Cardiac fibroblast (primary cell): ENCODE measurements at regions not wholly inside any gene's neighbourhood (a gene's known extent, or its start where the extent isn't known, plus 50 kb on each side); places are given as distances from the start of the nearest gene placed in this dataset.

Experiments
- DNase-seq, 2 donors: peaks; one replicate each; pipeline versions ENCODE4 v3.0.0 to v3.0.0-alpha.2; 2010; ENCODE audit warnings: low read depth in 2 of 2
- H3K4me3 ChIP-seq, 2 donors: replicated peaks in 1 of 2; 1 replicate in 1 of 2; 2 replicates in 1 of 2; pipeline ENCODE4 v1.5.1; 2011; ENCODE audit warnings: low read depth in 2 of 2, low read length in 2 of 2, mild to moderate bottlenecking in 2 of 2, moderate library complexity in 1 of 2
- CTCF ChIP-seq: IDR thresholded peaks from one replicate; pipeline ENCODE4 v1.5.1; 2011; ENCODE audit warnings: low read depth, mild to moderate bottlenecking, low read length, inconsistent platforms

DNA sequence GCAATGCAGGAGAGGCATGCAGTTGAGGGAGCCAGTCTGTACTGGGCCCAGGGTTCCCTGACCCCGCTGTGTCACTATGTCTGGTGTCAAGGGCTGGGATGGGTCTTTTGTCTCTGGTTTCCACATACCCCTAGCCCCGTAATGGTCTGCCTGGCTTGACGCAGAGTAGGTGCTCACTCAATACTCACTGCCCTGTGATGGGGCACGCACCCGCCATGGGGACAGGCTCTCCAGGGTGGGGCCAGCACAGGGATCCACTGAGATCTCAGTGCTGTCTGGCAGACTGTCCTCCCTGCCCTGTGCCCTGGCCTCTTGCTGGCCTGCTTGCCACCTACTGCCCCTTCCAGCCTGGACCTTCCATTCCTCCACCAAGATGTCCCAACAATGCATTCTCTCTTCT is 101.7 kb upstream of the CD82 start:
- H3K4me3 ChIP-seq, result no peak overlapping the region
- no peak for TF ChIP-seq CTCF
- no peak for DNase-seq

DNA sequence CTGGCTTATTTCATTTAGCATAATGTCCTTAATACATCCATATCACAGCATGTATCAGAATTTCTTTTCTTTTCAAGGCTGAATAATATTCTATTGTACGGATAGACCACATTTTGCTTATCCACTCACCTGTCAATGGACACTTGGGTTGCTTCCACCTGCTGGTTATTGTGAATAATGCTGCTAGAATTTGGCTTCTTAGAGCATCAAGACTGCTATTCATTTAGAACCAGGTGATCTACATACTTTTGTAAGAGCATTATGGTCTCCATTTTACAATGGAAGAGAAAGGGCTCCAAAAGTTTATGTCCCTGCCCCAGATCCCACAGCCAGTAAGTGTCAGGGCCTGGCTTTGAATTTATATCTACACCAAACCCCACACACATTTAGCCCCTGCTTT is 100.7 kb upstream of the CD82 start:
- no peak overlapping the region for H3K4me3 ChIP-seq
- peak in 1 of 2 donors; percentile 6 for DNase-seq
- TF ChIP-seq CTCF, result no peak

- TF ChIP-seq CTCF, result no peak
- no peak overlapping the region for H3K4me3 ChIP-seq
- no peak for DNase-seq
Observed at GRCh38 chr11:44466531-44467205, 98.8 kb upstream of the CD82 start.

GRCh38 chr11:44467413-44467812 is 98.0 kb upstream of the CD82 start:
- TF ChIP-seq CTCF, result no peak
- DNase-seq, result no peak
- H3K4me3 ChIP-seq, result no peak overlapping the region

GRCh38 chr11:44467931-44468330 is 97.5 kb upstream of the CD82 start:
- TF ChIP-seq CTCF, result no peak
- DNase-seq, result no peak
- no peak overlapping the region for H3K4me3 ChIP-seq

- no peak overlapping the region for H3K4me3 ChIP-seq
- DNase-seq, result no peak
- TF ChIP-seq CTCF, result no peak
Observed at GRCh38 chr11:44468345-44468988, 97.0 kb upstream of the CD82 start.
